ENCODE measurements at regions not wholly inside any gene's neighbourhood (a gene's known extent, or its start where the extent isn't known, plus 50 kb on each side); places are given as distances from the start of the nearest gene placed in this dataset.

DNA sequence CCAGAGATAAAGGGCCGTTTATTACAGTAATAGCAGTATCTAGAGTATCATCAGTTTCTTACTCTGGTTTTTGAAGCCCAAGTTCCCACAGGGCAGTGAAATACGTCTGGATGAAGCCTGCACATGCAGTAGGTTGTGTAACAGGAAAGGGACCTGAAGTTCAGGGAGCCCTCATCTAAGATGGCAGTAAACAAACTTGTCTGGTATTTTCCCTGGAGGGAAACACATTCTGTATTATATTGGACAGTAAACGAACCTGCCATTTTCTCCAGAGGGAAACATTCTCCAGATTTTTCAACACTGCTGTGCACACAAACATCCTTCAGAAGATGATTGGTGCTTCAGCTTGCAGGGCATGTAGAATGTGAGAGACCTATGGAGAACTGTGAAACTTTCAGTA, 189.9 kb downstream of the TFEC start:
- H3F3A ChIP-seq (ENCODE audit: insufficient read depth, low read length), result no peaks in the 10 kb centered on the region
- no peaks in the 10 kb centered on the region for H3K79me2 ChIP-seq (ENCODE audit: low read length)
- TF ChIP-seq EZH2phosphoT487 (IDR thresholded peaks at IDR 0.05; ENCODE audit: low read length) (no peak), EZH2 (optimal IDR thresholded peaks at IDR 0.05; ENCODE audit: low read depth, low read length) (no peak), CTCF (IDR thresholded peaks at IDR 0.05; ENCODE audit: low read length) (no peak)
- H3K9ac ChIP-seq (ENCODE audit: low read length), result no peak overlapping the region
- no peak overlapping the region for H3K4me3 ChIP-seq (ENCODE audit: low read length)
- no peak overlapping the region for H3K27ac ChIP-seq (ENCODE audit: low read length)
- no peaks in the 10 kb centered on the region for H4K20me1 ChIP-seq (ENCODE audit: insufficient read depth, low read length)
- no peak overlapping the region for H2AFZ ChIP-seq (ENCODE audit: low read length)
- H3K9me3 ChIP-seq (replicated peaks; ENCODE audit: insufficient read depth, low read length), result no peaks in the 10 kb centered on the region
- no peaks in the 10 kb centered on the region for H3K36me3 ChIP-seq (replicated peaks; ENCODE audit: insufficient read depth, low read length)
- no peak overlapping the region for H3K4me2 ChIP-seq (ENCODE audit: low read depth, low read length)
- no peaks in the 10 kb centered on the region for H3K4me1 ChIP-seq (ENCODE audit: low read length)
- no peak for DNase-seq
- H3K27me3 ChIP-seq (replicated peaks; ENCODE audit: insufficient read depth, low read length), result no peaks in the 10 kb centered on the region
- H3K9me2 ChIP-seq (replicated peaks; ENCODE audit: insufficient read depth, low read length), result no peaks in the 10 kb centered on the region

DNA sequence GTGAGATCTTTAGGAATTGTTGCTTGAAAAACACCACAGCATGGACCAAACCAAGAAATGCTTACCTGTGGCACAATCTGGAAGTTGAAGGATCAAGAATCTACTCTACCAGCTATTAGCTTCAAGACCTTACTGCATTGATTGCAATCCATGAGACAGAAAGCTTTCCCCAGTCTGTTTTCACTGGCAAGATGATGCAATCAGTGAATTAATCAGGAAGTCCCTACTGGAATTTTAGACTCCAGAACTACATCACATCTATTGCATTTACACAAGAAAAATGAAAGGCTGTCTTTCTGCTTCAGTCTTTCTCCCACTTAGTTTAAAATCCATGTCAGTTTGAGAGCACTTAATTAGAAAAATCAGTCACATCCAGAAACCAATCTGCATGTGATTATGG, 191.7 kb downstream of the TFEC start:
- Histone ChIP-seq H4K20me1 (ENCODE audit: insufficient read depth, low read length) (no peaks in the 10 kb centered on the region), H3K27me3 (replicated peaks; ENCODE audit: insufficient read depth, low read length) (no peaks in the 10 kb centered on the region), H3K9me3 (replicated peaks; ENCODE audit: insufficient read depth, low read length) (no peaks in the 10 kb centered on the region), H3K27ac (ENCODE audit: low read length) (no peak overlapping the region), H3F3A (ENCODE audit: insufficient read depth, low read length) (no peaks in the 10 kb centered on the region), H3K79me2 (ENCODE audit: low read length) (no peaks in the 10 kb centered on the region), H3K4me3 (ENCODE audit: low read length) (no peak overlapping the region), H2AFZ (ENCODE audit: low read length) (no peak overlapping the region), H3K9ac (ENCODE audit: low read length) (no peak overlapping the region), H3K4me2 (ENCODE audit: low read depth, low read length) (no peak overlapping the region), H3K36me3 (replicated peaks; ENCODE audit: insufficient read depth, low read length) (no peaks in the 10 kb centered on the region), H3K4me1 (ENCODE audit: low read length) (no peaks in the 10 kb centered on the region), H3K9me2 (replicated peaks; ENCODE audit: insufficient read depth, low read length) (no peaks in the 10 kb centered on the region)
- TF ChIP-seq EZH2phosphoT487 (IDR thresholded peaks at IDR 0.05; ENCODE audit: low read length) (no peak), EZH2 (optimal IDR thresholded peaks at IDR 0.05; ENCODE audit: low read depth, low read length) (no peak), CTCF (IDR thresholded peaks at IDR 0.05; ENCODE audit: low read length) (no peak)
- no peak for DNase-seq

GRCh38 chr7:115831371-115831770, 199.2 kb downstream of the TFEC start:
- Histone ChIP-seq H3K27me3 (replicated peaks; ENCODE audit: insufficient read depth, low read length) (no peaks in the 10 kb centered on the region), H4K20me1 (ENCODE audit: insufficient read depth, low read length) (no peaks in the 10 kb centered on the region), H3K36me3 (replicated peaks; ENCODE audit: insufficient read depth, low read length) (no peaks in the 10 kb centered on the region), H3K79me2 (ENCODE audit: low read length) (no peaks in the 10 kb centered on the region), H3K4me1 (ENCODE audit: low read length) (peaks cover 6% of the 10 kb centered on the region), H3K9me3 (replicated peaks; ENCODE audit: insufficient read depth, low read length) (no peaks in the 10 kb centered on the region), H3K27ac (ENCODE audit: low read length) (no peak overlapping the region), H3K9me2 (replicated peaks; ENCODE audit: insufficient read depth, low read length) (no peaks in the 10 kb centered on the region), H3K9ac (ENCODE audit: low read length) (no peak overlapping the region), H3K4me2 (ENCODE audit: low read depth, low read length) (no peak overlapping the region), H3K4me3 (ENCODE audit: low read length) (no peak overlapping the region), H3F3A (ENCODE audit: insufficient read depth, low read length) (peaks cover 11% of the 10 kb centered on the region), H2AFZ (ENCODE audit: low read length) (no peak overlapping the region)
- no peak for TF ChIP-seq CTCF (IDR thresholded peaks at IDR 0.05; ENCODE audit: low read length)
- TF ChIP-seq EZH2 (optimal IDR thresholded peaks at IDR 0.05; ENCODE audit: low read depth, low read length), result no peak
- no peak for TF ChIP-seq EZH2phosphoT487 (IDR thresholded peaks at IDR 0.05; ENCODE audit: low read length)
- no peak for DNase-seq
